Astrocyte (in vitro differentiated cells and primary cell): ENCODE measurements at regions not wholly inside any gene's neighbourhood (a gene's known extent, or its start where the extent isn't known, plus 50 kb on each side); places are given as distances from the start of the nearest gene placed in this dataset.

Experiments
- DNase-seq: peaks from one replicate; pipeline ENCODE4 v3.0.0-alpha.2; 2010; ENCODE audit warnings: low read depth
- FAIRE-seq: peaks from 2 replicates; lab custom pipeline; 2011; peaks lifted over from hg19 to GRCh38; lab: Jason Lieb, UNC
- H2AFZ ChIP-seq: 2 replicates; pipeline ENCODE4 v1.6.0; 2012; ENCODE audit warnings: low read depth, low read length, inconsistent platforms
- H3K27ac ChIP-seq: 2 replicates; pipeline ENCODE4 v1.5.1; 2011; ENCODE audit warnings: low read depth, low read length, inconsistent platforms
- H3K27me3 ChIP-seq: 2 replicates; pipeline ENCODE4 v1.6.0; 2011; ENCODE audit warnings: low read length, inconsistent platforms; ENCODE audit not compliant: insufficient read depth
- H3K36me3 ChIP-seq: 2 replicates; pipeline ENCODE4 v1.5.1; 2011; ENCODE audit warnings: low read length, inconsistent platforms; ENCODE audit not compliant: insufficient read depth
- H3K4me1 ChIP-seq: 2 replicates; pipeline ENCODE4 v1.5.1; 2011; ENCODE audit warnings: low read length, inconsistent platforms; ENCODE audit not compliant: insufficient read depth
- H3K4me2 ChIP-seq: 2 replicates; pipeline ENCODE4 v1.6.0; 2012; ENCODE audit warnings: low read length, inconsistent platforms
- H3K4me3 ChIP-seq: 2 replicates; pipeline ENCODE4 v1.5.1; 2011; ENCODE audit warnings: low read depth, mild to moderate bottlenecking, low read length, inconsistent platforms; ENCODE audit not compliant: insufficient read depth
- H3K79me2 ChIP-seq: 2 replicates; pipeline ENCODE4 v1.6.0; 2012; ENCODE audit warnings: mild to moderate bottlenecking, low read length, inconsistent platforms; ENCODE audit not compliant: insufficient read depth
- H3K9ac ChIP-seq: 2 replicates; pipeline ENCODE4 v1.6.0; 2012; ENCODE audit warnings: mild to moderate bottlenecking, low read length, inconsistent platforms
- H3K9me3 ChIP-seq: 2 replicates; pipeline ENCODE4 v1.5.1; 2012; ENCODE audit warnings: low read depth, mild to moderate bottlenecking, low read length, inconsistent platforms; ENCODE audit not compliant: insufficient read depth
- H4K20me1 ChIP-seq: 2 replicates; pipeline ENCODE4 v1.6.0; 2012; ENCODE audit warnings: low read length, inconsistent platforms; ENCODE audit not compliant: insufficient read depth
- H3K27ac Mint-ChIP-seq: one replicate; pipeline ENCODE4 v1.8.0; 2021; ENCODE audit warnings: mild to moderate bottlenecking, mixed read lengths; ENCODE audit not compliant: unreplicated experiment
- H3K27me3 Mint-ChIP-seq: one replicate; pipeline ENCODE4 v1.8.0; 2021; ENCODE audit warnings: low read depth, mixed read lengths; ENCODE audit not compliant: unreplicated experiment
- H3K36me3 Mint-ChIP-seq: one replicate; pipeline ENCODE4 v1.8.0; 2021; ENCODE audit warnings: low read depth, mixed read lengths; ENCODE audit not compliant: unreplicated experiment
- H3K4me1 Mint-ChIP-seq: one replicate; pipeline ENCODE4 v1.8.0; 2021; ENCODE audit warnings: low read depth, mixed read lengths; ENCODE audit not compliant: unreplicated experiment
- H3K4me3 Mint-ChIP-seq: one replicate; pipeline ENCODE4 v1.8.0; 2021; ENCODE audit warnings: mild to moderate bottlenecking, moderate library complexity, mixed read lengths; ENCODE audit not compliant: unreplicated experiment
- H3K9me3 Mint-ChIP-seq: one replicate; pipeline ENCODE4 v1.8.0; 2021; ENCODE audit warnings: mild to moderate bottlenecking, mixed read lengths; ENCODE audit not compliant: unreplicated experiment
- EZH2 ChIP-seq: IDR thresholded peaks from 2 replicates; pipeline ENCODE4 v1.6.1; 2012; ENCODE audit warnings: mild to moderate bottlenecking, low read length, inconsistent platforms; ENCODE audit not compliant: insufficient read depth
- TF ChIP-seq, protein P1 (sequence below): IDR thresholded peaks from 2 replicates; pipeline ENCODE4 v1.5.1; 2011; ENCODE audit warnings: low read depth, mild to moderate bottlenecking, inconsistent platforms, low read length, moderate library complexity; ENCODE audit not compliant: insufficient read depth

DNA sequence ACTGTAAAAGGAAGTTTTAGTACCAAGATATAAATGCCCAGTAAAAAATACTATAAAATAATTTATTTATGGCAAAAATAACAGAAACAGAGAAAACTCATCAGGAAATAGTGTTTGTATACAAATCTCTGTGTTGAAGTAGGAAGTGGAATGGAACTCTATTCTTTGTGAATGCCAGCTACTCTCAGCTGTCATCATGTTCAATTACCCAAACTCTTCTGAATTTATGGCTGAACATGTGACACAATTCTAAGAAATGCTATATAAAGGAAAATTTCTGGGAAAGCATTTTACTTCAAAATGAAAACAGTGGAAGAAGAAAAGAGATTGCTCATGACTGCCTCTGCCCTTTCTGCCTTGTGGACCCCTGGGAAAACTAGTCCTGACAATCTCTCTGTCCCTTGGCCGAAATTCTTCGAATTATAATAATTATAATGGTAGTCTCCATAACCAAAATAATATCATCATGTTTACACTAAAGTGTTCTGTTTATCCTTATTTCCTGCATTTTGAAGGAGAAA is 522.3 kb upstream of the ST8SIA4 start:
- H3K9ac ChIP-seq: no peak overlapping the region
- H3K27ac ChIP-seq: peak overlapping the region; percentile 65
- H3K27me3 ChIP-seq: no peaks in the 10 kb centered on the region
- TF ChIP-seq, protein P1, sequence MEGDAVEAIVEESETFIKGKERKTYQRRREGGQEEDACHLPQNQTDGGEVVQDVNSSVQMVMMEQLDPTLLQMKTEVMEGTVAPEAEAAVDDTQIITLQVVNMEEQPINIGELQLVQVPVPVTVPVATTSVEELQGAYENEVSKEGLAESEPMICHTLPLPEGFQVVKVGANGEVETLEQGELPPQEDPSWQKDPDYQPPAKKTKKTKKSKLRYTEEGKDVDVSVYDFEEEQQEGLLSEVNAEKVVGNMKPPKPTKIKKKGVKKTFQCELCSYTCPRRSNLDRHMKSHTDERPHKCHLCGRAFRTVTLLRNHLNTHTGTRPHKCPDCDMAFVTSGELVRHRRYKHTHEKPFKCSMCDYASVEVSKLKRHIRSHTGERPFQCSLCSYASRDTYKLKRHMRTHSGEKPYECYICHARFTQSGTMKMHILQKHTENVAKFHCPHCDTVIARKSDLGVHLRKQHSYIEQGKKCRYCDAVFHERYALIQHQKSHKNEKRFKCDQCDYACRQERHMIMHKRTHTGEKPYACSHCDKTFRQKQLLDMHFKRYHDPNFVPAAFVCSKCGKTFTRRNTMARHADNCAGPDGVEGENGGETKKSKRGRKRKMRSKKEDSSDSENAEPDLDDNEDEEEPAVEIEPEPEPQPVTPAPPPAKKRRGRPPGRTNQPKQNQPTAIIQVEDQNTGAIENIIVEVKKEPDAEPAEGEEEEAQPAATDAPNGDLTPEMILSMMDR: no peak
- TF ChIP-seq EZH2: no peak
- Mint-ChIP-seq H3K4me1 (peaks cover 15% of the 10 kb centered on the region), H3K27me3 (no peaks in the 10 kb centered on the region), H3K4me3 (no peak overlapping the region), H3K9me3 (no peaks in the 10 kb centered on the region), H3K36me3 (no peaks in the 10 kb centered on the region), H3K27ac (peak overlapping the region; percentile 81)
- no peak overlapping the region for H2AFZ ChIP-seq
- peak overlapping the region; percentile 64 for H3K4me2 ChIP-seq
- DNase-seq: peak; percentile 20
- no peaks in the 10 kb centered on the region for H3K36me3 ChIP-seq
- FAIRE-seq: no peak
- H3K4me1 ChIP-seq: peaks cover 10% of the 10 kb centered on the region
- no peaks in the 10 kb centered on the region for H3K79me2 ChIP-seq
- H3K9me3 ChIP-seq: no peaks in the 10 kb centered on the region
- no peak overlapping the region for H3K4me3 ChIP-seq
- H4K20me1 ChIP-seq: no peaks in the 10 kb centered on the region

DNA sequence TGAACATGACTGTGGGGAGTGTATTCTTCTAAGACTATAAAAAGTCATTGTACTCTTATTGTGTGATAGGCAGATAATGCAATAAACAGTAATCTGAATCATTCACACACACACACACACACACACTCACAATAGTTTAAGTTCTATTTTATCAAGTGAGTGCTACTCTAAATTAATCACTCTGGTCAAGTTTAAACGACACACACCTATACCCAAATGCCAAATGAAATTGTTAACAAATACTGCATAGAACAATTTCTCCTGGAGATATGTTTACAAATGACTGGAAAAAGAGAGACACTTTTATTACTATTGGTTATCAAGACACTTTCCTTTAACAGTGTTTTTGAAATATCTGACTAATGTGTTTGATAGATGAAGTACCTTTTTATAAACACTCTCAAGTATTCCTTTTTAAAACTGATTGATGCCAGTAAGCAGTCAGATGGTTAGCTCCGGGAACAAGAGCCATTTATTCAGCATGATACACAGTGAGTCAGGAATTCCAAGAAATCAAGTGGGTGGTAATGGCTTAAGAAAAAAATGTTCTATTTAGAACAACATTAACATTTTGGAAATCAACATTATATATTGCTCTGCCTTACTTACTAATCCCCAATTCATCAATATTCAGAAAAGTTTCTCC is 521.6 kb upstream of the ST8SIA4 start:
- no peaks in the 10 kb centered on the region for H3K36me3 Mint-ChIP-seq
- Histone ChIP-seq H3K4me3 (no peak overlapping the region), H4K20me1 (no peaks in the 10 kb centered on the region), H3K4me2 (peak overlapping the region; percentile 64), H3K9me3 (no peaks in the 10 kb centered on the region), H3K4me1 (peaks cover 10% of the 10 kb centered on the region), H3K79me2 (no peaks in the 10 kb centered on the region), H3K9ac (peak overlapping the region; percentile 54), H3K27ac (peak overlapping the region; percentile 65), H2AFZ (no peak overlapping the region), H3K27me3 (no peaks in the 10 kb centered on the region), H3K36me3 (no peaks in the 10 kb centered on the region)
- H3K4me1 Mint-ChIP-seq: peaks cover 15% of the 10 kb centered on the region
- H3K9me3 Mint-ChIP-seq: no peaks in the 10 kb centered on the region
- DNase-seq (peak; percentile 95), FAIRE-seq (peak; percentile 47)
- H3K27me3 Mint-ChIP-seq: no peaks in the 10 kb centered on the region
- TF ChIP-seq, protein P1: no peak
- TF ChIP-seq EZH2: no peak
- no peak overlapping the region for H3K4me3 Mint-ChIP-seq
- peak overlapping the region; percentile 81 for H3K27ac Mint-ChIP-seq

DNA sequence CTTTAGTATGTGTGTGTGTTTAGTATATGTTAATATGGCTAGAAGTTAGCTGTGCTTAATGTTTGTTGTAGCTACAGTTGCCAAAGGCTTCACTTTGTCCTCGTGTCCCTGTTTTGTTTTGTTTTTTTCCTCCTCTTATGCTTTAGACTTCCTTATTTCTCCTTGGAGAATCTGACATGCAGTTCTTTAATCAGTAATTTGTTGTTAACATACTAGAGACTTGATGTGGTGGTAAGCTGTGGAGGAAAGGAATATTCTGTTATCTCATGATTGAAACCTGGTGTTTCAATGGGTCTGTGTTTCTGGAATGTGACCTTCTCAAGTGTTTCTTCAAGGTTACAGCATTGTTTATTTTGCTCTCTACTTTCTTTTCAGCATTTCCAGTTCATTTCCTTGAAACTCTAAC is 515.6 kb upstream of the ST8SIA4 start:
- Histone ChIP-seq H3K79me2 (no peaks in the 10 kb centered on the region), H3K27ac (no peak overlapping the region), H3K4me2 (no peak overlapping the region), H3K36me3 (no peaks in the 10 kb centered on the region), H3K9me3 (no peaks in the 10 kb centered on the region), H3K9ac (no peak overlapping the region), H4K20me1 (no peaks in the 10 kb centered on the region), H3K4me3 (no peak overlapping the region), H2AFZ (peak overlapping the region; percentile 19), H3K4me1 (no peaks in the 10 kb centered on the region), H3K27me3 (no peaks in the 10 kb centered on the region)
- TF ChIP-seq, protein P1: no peak
- TF ChIP-seq EZH2: no peak
- H3K27ac Mint-ChIP-seq: no peak overlapping the region
- H3K9me3 Mint-ChIP-seq: no peaks in the 10 kb centered on the region
- no peak overlapping the region for H3K4me3 Mint-ChIP-seq
- no peaks in the 10 kb centered on the region for H3K27me3 Mint-ChIP-seq
- DNase-seq (no peak), FAIRE-seq (no peak)
- H3K4me1 Mint-ChIP-seq: no peaks in the 10 kb centered on the region
- H3K36me3 Mint-ChIP-seq: no peaks in the 10 kb centered on the region
